ENCODE measurements at regions not wholly inside any gene's neighbourhood (a gene's known extent, or its start where the extent isn't known, plus 50 kb on each side); places are given as distances from the start of the nearest gene placed in this dataset.

DNA sequence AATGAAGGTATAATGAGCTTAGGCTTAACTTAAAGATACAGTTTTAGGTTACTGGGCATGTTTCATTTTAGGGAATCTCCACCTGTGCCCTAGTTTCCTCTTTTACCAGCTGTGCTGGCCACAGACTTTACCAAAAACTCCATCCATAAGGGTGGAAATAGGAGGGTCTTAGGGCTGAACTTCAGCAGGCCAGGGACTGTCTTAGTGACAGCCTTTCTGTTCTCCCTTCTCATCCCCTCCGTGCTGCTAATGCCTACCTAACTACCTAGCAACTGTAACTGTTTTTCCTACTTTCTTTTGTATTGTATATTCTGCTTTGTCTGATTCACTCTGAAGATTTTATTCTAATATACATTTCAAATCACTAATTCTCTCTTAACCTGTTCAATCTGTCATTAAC lies 1375.3 kb downstream of the PCDH18 start:
- no peak overlapping the region for H3K4me3 ChIP-seq (ENCODE audit: control insufficient read depth, low read depth, low read length)
- DNase-seq (ENCODE audit: low read depth): no peak
- TF ChIP-seq, protein P1, sequence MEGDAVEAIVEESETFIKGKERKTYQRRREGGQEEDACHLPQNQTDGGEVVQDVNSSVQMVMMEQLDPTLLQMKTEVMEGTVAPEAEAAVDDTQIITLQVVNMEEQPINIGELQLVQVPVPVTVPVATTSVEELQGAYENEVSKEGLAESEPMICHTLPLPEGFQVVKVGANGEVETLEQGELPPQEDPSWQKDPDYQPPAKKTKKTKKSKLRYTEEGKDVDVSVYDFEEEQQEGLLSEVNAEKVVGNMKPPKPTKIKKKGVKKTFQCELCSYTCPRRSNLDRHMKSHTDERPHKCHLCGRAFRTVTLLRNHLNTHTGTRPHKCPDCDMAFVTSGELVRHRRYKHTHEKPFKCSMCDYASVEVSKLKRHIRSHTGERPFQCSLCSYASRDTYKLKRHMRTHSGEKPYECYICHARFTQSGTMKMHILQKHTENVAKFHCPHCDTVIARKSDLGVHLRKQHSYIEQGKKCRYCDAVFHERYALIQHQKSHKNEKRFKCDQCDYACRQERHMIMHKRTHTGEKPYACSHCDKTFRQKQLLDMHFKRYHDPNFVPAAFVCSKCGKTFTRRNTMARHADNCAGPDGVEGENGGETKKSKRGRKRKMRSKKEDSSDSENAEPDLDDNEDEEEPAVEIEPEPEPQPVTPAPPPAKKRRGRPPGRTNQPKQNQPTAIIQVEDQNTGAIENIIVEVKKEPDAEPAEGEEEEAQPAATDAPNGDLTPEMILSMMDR (IDR thresholded peaks at IDR 0.05; ENCODE audit: control insufficient read depth, insufficient read depth, low read depth, low read length, missing control alignments): no peak

DNA sequence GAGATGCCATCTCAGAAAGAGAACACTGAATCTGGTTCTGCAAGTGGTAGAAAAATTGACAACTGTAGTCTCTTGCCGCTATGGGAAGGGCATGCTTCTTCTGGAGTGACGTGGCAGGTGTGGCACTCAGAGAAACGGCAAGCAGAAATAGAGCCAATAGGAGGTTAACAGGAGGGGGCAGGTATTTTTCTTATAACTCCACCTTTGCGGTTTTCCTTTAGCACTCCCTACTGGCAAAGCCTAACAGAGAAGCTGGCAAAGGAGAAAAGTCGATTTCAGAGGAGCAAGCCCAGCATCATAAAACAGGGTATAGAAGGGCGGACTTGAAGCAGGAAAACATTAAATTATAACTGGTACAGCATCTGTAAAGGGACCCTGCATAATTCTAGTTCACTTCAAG lies 1382.2 kb downstream of the PCDH18 start:
- H3K4me3 ChIP-seq (ENCODE audit: control insufficient read depth, low read depth, low read length): no peak overlapping the region
- TF ChIP-seq, protein P1 (IDR thresholded peaks at IDR 0.05; ENCODE audit: control insufficient read depth, insufficient read depth, low read depth, low read length, missing control alignments): no peak
- no peak for DNase-seq (ENCODE audit: low read depth)

DNA sequence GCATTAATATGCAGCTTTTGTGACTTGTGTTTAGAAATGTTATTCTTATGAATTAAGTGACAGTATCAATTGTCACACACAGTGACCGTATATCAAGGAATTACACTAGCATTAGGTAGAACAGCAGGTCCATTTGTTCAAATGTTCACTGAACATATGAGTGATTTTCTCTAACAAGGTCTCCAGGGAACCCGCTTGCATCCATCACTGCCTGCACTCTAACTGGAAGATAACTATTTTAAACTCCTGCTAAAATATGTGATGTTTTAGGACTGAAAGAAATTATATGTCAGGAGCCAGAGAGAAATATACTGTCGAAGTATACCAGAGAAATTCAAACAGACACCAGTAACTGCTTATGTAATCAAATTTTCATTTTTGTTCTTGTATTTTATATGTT lies 1395.7 kb downstream of the PCDH18 start:
- no peak for DNase-seq (ENCODE audit: low read depth)
- H3K4me3 ChIP-seq (ENCODE audit: control insufficient read depth, low read depth, low read length): no peak overlapping the region
- TF ChIP-seq, protein P1 (IDR thresholded peaks at IDR 0.05; ENCODE audit: control insufficient read depth, insufficient read depth, low read depth, low read length, missing control alignments): no peak

DNA sequence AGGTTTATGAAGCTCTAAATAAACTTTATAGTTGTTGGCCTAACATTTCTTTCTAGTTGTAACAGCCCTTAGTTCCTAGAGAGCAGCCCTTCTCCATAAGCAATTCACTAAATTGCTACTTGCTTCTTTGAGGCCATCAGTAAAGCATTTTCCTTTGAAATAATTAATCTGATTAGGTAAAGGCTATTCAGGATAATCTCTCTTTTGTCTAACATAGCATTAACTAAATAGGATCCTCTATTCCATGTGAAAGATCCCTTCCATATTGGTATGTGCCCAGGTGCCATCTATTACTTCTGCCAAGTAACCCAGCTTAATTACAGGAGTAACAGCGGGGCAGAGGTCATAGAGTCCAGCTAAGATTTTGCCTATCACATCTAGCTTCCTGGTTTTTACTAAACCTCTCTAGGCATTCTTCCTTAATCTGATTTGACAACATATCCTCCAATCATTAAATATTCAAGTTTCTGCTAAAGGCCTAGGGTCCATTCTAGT lies 1408.0 kb downstream of the PCDH18 start:
- DNase-seq (ENCODE audit: low read depth): no peak
- TF ChIP-seq, protein P1 (IDR thresholded peaks at IDR 0.05; ENCODE audit: control insufficient read depth, insufficient read depth, low read depth, low read length, missing control alignments): no peak

DNA sequence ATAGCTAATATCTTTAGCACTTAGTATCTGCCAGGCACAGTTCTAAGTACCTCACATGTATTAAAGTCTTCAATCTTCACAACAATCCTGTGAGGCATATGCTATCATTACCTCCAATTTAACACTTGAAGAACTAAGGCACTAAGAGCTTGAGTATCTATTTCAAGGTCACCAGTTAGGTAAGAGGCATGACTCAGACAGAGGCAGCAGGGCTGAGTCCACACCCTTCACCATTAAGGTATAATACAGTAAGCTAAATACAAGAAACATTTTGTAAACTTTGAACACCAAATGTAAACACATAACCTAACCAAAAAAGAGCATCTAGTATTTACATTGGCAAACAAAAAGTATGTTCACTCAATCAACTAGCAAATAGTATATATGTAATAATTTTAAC lies 1410.9 kb downstream of the PCDH18 start:
- no peak for DNase-seq (ENCODE audit: low read depth)
- TF ChIP-seq, protein P1 (IDR thresholded peaks at IDR 0.05; ENCODE audit: control insufficient read depth, insufficient read depth, low read depth, low read length, missing control alignments): no peak

More for the DNA sequence above, 1408.0 kb downstream of the PCDH18 start:
- H3K4me3 ChIP-seq (ENCODE audit: control insufficient read depth, low read depth, low read length): no peak overlapping the region

DNA sequence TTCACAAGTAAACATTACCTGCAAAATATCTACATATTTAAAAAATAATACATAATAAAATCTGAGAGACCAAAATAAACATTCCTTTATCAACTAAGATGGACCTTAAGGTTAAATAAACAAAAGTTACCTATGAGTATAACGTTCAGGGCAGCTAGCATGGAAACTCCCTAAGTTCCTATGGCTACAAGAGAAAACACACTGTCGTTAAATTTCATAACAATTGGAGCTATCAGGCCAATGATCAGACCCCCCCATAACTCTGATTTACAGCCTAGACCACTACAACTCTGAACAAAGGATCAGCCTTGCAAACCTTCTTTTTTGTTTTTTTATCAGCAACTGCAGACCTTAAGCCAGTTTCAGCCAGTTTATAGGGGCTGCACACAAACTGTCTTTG lies 1418.4 kb downstream of the PCDH18 start:
- no peak overlapping the region for H3K4me3 ChIP-seq (ENCODE audit: control insufficient read depth, low read depth, low read length)
- DNase-seq (ENCODE audit: low read depth): no peak
- TF ChIP-seq, protein P1 (IDR thresholded peaks at IDR 0.05; ENCODE audit: control insufficient read depth, insufficient read depth, low read depth, low read length, missing control alignments): no peak

More for the DNA sequence above, 1410.9 kb downstream of the PCDH18 start:
- no peak overlapping the region for H3K4me3 ChIP-seq (ENCODE audit: control insufficient read depth, low read depth, low read length)

DNA sequence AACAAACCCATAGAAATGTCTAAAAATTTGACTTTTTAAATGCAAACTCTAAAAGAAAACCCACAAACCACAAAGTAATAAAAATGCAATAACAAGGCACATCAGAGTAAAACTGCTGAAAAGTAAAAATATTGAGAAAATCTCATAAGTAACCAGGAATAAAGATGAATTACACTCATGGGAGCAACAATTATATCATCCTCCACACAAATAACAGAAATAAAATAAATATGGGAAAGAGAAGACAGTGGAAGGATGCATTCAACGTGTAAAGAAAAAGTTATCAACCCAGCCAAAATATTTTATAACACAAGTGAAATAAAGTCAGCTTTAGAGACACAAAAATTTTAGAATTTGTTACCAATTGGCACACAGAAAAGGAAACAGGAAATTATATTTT lies 1420.2 kb downstream of the PCDH18 start:
- H3K4me3 ChIP-seq (ENCODE audit: control insufficient read depth, low read depth, low read length): no peak overlapping the region
- no peak for DNase-seq (ENCODE audit: low read depth)
- TF ChIP-seq, protein P1 (IDR thresholded peaks at IDR 0.05; ENCODE audit: control insufficient read depth, insufficient read depth, low read depth, low read length, missing control alignments): no peak
